ENCODE measurements at regions not wholly inside any gene's neighbourhood (a gene's known extent, or its start where the extent isn't known, plus 50 kb on each side); places are given as distances from the start of the nearest gene placed in this dataset.

DNA sequence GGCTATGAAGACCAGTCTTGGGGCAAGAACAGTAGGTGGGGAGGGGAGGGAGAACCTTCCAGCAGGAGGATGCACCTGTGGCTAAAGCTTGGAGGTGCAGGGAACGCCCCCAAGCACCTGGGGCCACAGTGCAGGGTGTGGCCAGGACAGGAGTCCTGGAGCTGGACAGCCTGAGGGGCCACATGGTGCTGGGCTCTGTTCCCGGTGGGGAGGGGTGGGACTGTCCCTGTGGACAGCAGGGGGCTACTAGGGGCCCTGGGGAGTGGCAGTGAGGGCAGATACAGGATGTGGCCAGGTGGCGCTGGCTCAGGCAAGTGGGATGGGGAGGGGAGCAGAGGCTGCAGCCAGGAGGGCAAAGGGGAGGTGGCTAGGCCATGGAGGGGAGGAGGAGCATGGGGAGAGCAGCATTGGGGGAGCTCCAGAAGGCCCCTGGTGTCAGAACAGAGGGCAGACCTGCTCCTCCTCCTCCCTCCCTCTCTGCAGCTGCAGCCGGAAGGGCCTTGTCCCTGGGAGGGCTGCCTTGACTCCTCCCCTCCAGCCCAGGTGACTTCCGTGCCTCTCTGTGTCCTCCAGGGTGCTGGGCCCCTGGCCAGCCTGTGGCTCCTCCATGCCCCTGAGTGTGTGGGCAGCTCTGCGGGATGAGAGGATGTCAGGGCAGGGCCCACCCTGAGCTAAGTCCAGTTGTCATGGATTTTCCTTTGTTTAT lies 68.4 kb upstream of the DLK1 start:
- no peak for DNase-seq (ENCODE audit: low spot score)

- DNase-seq (ENCODE audit: low spot score) = no peak
These were observed 67.2 kb upstream of the DLK1 start for GRCh38 chr14:100659345-100660001.

DNA sequence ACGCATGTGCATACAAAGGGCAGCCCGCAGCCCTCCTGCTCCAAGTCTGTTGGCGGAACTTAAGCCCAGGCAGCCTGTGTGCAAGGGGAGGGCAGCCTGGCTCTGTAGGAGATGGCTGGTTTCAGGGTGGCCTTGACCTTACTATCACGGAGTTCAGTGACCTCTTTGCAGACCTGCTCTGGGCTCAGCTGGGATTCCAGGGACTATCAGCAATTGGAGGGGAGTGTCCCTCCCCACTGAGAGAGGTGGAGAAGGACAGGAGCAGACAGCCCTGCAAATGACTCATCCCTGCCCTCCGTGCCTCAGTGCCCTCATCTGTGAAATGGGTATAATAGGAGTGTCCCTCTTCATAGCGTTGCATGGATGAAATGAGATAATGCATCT lies 66.2 kb upstream of the DLK1 start:
- DNase-seq (ENCODE audit: low spot score) = no peak

GRCh38 chr14:100660882-100661635 lies 65.6 kb upstream of the DLK1 start:
- no peak for DNase-seq (ENCODE audit: low spot score)

- DNase-seq (ENCODE audit: low spot score) = peak; percentile 77
These were observed 63.6 kb upstream of the DLK1 start for GRCh38 chr14:100662879-100663760.

DNA sequence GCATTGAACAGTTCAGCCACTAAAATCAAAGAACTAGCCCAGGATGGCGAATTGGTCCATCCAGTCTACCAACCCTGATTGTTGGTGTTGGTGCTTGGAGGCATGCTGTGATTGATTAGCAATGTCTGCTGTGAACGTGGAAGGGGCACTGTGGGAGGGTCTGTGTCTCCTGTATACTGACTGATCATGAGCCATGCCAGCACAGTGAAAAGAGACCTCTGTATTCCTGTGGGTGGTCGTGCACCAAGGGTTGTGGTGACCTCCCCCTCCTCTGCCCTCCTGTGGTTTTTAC lies 63.0 kb upstream of the DLK1 start:
- no peak for DNase-seq (ENCODE audit: low spot score)

DNA sequence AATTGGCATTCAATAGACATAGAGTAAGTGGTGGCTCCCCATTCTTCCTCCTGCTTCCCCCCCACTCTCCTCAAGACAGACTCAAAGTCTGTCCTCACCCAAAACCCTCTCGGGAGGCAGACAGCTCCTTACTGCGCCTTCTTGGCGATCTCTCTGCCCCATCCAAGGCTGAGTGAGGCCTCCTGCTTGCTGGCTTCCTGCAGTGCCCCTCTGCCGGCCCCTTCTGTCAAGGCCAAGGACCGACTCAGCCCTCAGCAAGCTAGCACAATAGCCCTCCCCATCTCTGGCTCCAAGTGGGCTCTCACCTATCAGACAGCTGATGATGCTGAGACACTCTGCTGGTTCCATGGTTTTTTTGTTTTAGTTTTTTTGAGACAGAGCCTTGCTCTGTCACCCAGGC lies 62.5 kb upstream of the DLK1 start:
- DNase-seq (ENCODE audit: low spot score) = no peak

GRCh38 chr14:100664841-100665510 lies 61.7 kb upstream of the DLK1 start:
- DNase-seq (ENCODE audit: low spot score) = no peak

- DNase-seq (ENCODE audit: low spot score) = no peak
These were observed 61.1 kb upstream of the DLK1 start for GRCh38 chr14:100665511-100666032.

- no peak for DNase-seq (ENCODE audit: low spot score)
These were observed 60.3 kb upstream of the DLK1 start for GRCh38 chr14:100666403-100666802.

- no peak for DNase-seq (ENCODE audit: low spot score)
These were observed 59.8 kb upstream of the DLK1 start for GRCh38 chr14:100666851-100667250.

DNA sequence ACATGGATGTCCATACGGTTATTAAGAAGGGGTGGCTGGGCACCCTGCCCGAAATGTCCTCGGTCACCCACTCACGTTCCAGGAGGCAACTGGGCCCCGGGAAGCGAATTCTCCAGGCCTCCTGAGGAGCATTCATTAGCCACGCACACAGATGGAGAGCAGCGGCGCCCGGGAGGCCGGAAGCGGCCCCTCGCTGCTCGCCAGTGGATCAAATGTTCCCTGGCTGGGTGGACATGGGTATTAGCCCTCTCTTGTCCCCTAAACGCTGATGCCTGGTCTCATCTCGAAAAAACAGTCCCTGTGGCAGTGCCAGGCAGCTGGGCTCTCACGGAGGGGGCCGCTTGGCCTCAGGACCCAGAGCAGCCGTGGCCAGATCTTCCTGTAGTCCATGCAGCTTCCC lies 59.0 kb upstream of the DLK1 start:
- no peak for DNase-seq (ENCODE audit: low spot score)

DNA sequence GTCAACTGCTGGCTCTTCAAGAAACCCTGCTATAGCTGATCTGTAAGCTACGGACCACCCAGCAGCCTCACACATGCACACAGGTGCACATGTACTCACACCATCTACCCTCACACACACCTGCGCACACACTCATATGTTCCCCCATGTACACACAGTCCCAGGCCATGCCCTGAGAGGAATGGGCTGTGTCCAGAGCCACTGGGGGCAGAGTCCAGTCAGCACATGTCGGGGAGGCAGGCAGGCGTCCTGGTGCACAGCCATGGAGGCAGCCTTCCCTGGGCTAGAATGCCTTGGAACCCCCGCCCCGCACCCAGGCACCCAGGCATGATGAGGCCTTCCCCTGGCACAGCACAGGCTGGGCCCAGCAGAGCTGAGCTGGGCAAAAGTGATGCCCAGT lies 58.3 kb upstream of the DLK1 start:
- no peak for DNase-seq (ENCODE audit: low spot score)

DNA sequence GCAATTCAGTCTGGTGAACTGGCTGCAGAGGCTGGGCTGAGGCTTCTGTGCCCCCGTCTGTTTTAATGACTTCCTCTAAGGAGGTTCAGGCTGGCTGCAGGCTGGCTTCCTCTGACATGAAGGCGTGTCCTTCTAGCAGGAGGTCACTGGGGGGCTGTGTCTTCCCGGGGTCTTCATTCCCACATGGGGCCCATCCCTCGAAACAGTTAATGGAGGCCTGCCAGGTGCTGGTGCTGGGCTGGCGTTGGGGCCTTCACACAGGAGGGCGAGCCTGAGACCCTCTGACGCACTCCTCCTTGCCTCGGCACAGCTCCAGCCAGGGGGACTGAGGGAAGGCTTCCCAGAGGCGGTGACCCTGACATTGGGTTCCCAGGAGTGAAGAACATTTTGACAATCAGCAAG lies 57.7 kb upstream of the DLK1 start:
- DNase-seq (ENCODE audit: low spot score) = no peak

GRCh38 chr14:100669468-100669867 lies 57.2 kb upstream of the DLK1 start:
- DNase-seq (ENCODE audit: low spot score) = no peak

GRCh38 chr14:100670017-100670752 lies 56.5 kb upstream of the DLK1 start:
- no peak for DNase-seq (ENCODE audit: low spot score)

DNA sequence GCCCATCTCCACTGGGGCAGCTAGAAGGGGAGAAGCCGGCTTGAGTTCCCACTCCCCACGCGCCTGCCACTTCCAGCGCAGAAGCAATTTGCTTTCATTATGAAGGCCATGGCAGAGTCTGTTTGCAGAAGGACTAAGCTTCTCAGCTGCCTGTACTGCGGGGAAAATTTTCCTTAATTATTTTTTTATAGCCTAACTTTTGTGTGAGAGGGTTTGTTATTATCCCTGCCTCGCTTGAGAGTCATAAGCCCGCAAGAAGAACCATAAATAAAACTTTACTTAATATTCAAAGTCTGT lies 56.0 kb upstream of the DLK1 start:
- no peak for DNase-seq (ENCODE audit: low spot score)

GRCh38 chr14:100671386-100671901 lies 55.2 kb upstream of the DLK1 start:
- no peak for DNase-seq (ENCODE audit: low spot score)

- DNase-seq (ENCODE audit: low spot score) = no peak
These were observed 54.8 kb upstream of the DLK1 start for GRCh38 chr14:100671906-100672305.

DNA sequence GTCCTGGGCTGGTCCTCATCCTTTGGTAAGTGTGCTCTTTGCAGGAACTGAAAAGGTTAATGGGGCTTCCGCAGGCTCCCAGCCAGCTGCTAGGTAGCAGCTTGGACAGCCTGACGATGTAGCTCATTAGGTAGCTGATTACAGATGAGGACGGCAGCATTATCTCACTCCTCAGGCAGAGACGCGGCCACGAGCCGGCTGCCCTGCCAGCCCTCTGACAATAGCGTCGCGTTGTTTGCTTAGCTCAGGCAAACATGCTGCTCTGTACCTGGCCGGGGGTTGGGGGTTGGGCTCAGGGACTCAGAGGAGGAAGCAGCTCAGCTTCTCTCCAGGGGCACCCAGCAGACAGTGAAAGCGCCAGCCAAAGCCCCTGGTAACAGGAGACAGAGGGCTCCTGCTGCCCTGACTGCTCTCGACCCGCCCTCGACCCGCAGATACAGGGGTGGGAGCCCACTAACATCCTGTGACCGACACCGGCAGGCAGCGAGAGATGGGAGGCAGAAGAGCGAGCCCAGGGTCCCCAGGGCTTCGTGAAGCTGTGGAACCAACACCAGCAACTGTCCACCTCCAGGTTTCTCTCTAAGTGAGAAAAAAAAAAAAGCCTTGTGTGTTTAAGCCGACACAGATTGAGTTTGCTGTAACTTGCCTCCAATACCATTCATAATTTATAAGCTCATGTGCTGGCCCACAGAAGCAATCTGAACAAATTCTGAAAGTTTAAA lies 53.4 kb upstream of the DLK1 start:
- no peak for DNase-seq (ENCODE audit: low spot score)

Data from cerebellar cortex (tissue), 1 donor.